BE2C (cell line): ENCODE measurements at regions not wholly inside any gene's neighbourhood (a gene's known extent, or its start where the extent isn't known, plus 50 kb on each side); places are given as distances from the start of the nearest gene placed in this dataset.

Experiments
- DNase-seq: peaks from one replicate; pipeline ENCODE4 v3.0.0-alpha.2; 2020
- H3K27me3 ChIP-seq: fragments of 250-450 bp; sonication (Bioruptor Pico); 2 replicates; pipeline ENCODE4 v1.5.1; 2020; ENCODE audit warnings: mild to moderate bottlenecking
- H3K36me3 ChIP-seq: fragments of 250-450 bp; sonication (Bioruptor Pico); 2 replicates; pipeline ENCODE4 v1.5.1; 2020; ENCODE audit warnings: mild to moderate bottlenecking
- H3K4me1 ChIP-seq: fragments of 250-450 bp; sonication (Bioruptor Pico); 2 replicates; pipeline ENCODE4 v1.5.1; 2020
- H3K4me3 ChIP-seq: 2 replicates; pipeline ENCODE4 v1.5.1; 2011; ENCODE audit warnings: low read depth, low read length
- H3K9me3 ChIP-seq: fragments of 250-450 bp; sonication (Bioruptor Pico); 2 replicates; pipeline ENCODE4 v1.5.1; 2020
- TF ChIP-seq, protein P1 (sequence below): IDR thresholded peaks from 2 replicates; pipeline ENCODE4 v1.5.1; 2012; ENCODE audit warnings: mild to moderate bottlenecking, low read depth, low read length

DNA sequence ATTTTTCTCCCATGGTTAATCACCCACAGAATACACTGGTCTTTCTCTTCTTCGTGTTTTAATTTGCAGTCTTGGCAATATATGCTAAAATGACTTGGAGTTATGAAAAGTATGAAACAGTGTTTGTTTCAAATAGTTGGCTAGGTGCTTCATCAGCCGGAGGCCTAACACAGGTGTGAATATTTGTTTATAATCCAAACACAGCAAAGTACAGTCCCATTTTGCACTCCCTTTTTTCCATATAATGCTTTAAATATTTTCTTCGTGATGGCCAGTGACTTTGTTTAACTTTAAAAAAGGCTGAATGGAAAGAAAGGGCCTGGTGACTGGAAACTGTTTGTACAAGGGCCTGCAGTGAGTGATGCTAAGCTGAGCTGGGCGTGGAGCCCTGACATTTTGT, 219.7 kb upstream of the LRIG1 start:
- TF ChIP-seq, protein P1, sequence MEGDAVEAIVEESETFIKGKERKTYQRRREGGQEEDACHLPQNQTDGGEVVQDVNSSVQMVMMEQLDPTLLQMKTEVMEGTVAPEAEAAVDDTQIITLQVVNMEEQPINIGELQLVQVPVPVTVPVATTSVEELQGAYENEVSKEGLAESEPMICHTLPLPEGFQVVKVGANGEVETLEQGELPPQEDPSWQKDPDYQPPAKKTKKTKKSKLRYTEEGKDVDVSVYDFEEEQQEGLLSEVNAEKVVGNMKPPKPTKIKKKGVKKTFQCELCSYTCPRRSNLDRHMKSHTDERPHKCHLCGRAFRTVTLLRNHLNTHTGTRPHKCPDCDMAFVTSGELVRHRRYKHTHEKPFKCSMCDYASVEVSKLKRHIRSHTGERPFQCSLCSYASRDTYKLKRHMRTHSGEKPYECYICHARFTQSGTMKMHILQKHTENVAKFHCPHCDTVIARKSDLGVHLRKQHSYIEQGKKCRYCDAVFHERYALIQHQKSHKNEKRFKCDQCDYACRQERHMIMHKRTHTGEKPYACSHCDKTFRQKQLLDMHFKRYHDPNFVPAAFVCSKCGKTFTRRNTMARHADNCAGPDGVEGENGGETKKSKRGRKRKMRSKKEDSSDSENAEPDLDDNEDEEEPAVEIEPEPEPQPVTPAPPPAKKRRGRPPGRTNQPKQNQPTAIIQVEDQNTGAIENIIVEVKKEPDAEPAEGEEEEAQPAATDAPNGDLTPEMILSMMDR: no peak
- Histone ChIP-seq H3K27me3 (peaks cover 3% of the 10 kb centered on the region; the same call in 1 of the 2 replicates), H3K4me1 (no peaks in the 10 kb centered on the region), H3K36me3 (no peaks in the 10 kb centered on the region), H3K4me3 (no peak overlapping the region), H3K9me3 (no peaks in the 10 kb centered on the region; the same call in 1 of the 2 replicates)
- no peak for DNase-seq

DNA sequence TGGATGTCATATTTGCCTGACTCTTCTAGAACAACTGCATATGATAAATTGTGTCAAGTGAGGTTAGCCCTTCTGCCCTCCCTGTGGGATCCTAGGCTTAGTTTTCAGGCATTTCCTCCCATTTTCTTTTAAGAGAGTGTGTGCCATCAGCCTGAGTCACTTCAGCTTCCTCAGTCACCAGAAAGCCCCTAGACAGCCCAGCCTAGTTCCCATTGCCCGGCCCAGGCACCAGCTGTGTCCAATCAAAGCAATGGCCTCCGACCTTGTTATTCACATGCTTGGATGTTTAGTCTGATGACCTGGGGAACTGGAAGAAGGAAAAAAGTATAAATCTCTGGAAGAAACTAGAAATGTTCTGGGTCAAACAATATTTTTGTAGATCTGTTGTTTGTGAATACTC, 221.9 kb upstream of the LRIG1 start:
- no peak overlapping the region for H3K4me3 ChIP-seq
- no peak for DNase-seq
- H3K36me3 ChIP-seq: no peaks in the 10 kb centered on the region
- no peaks in the 10 kb centered on the region; the same call in 1 of the 2 replicates for H3K9me3 ChIP-seq
- H3K27me3 ChIP-seq: peaks cover 3% of the 10 kb centered on the region; the same call in 1 of the 2 replicates
- TF ChIP-seq, protein P1: no peak
- no peaks in the 10 kb centered on the region for H3K4me1 ChIP-seq

DNA sequence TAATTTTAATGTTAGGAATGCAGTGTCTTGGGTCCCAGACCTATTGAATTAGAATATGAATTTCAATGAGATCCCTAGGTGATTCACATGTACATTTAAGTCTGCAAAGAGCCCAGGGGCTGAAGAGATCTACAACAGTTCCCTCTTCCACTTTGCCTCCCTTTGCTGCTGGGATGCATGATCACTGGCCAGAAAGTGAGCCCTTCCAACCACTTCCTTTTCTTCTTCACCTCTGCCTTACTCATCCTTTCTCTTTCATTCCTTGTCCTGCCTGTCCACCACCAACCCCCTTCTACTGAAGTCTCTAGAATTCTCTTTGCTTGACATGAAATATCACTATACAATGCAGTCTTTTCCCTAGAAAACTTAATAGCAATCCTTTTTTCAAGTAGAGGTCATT, 222.4 kb upstream of the LRIG1 start:
- Histone ChIP-seq H3K4me3 (no peak overlapping the region), H3K27me3 (peaks cover 3% of the 10 kb centered on the region; the same call in 1 of the 2 replicates), H3K9me3 (no peaks in the 10 kb centered on the region; the same call in 1 of the 2 replicates), H3K4me1 (no peaks in the 10 kb centered on the region), H3K36me3 (no peaks in the 10 kb centered on the region)
- TF ChIP-seq, protein P1: no peak
- no peak for DNase-seq

DNA sequence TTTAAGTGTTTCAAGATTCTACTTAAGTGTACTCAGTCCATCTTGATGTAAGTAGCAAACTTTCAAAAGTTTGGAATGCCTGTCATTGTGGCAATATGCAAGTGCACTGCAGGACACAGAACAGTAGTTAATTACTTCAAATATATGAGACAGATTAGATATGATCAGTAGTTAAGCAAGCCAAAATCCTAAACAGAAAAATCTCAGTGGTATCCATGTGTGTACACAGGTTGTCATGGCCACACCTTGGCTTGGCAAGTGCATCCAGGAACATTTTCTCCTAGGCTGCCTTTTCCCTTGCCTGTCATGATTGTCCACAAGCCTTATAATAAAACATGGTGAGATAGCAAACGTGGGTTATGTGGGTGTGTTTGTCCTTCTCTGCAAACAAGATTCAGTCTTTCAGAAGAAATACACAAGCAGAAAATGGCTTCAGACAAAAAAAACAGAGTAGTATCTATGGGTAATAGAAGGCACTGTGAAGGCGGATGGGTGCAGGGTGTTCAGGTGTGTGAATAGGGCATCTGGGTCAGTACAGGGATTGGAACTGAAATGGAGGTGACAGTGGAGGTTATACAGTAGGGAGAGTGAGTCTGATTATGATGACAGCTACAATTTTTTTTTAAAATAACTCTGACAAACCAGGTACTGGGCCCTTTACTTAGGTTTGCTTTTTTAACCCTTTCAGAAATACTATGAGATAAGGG, 229.0 kb upstream of the LRIG1 start:
- Histone ChIP-seq H3K36me3 (no peaks in the 10 kb centered on the region), H3K9me3 (no peaks in the 10 kb centered on the region), H3K4me3 (no peak overlapping the region), H3K27me3 (no peaks in the 10 kb centered on the region), H3K4me1 (no peaks in the 10 kb centered on the region)
- DNase-seq: no peak
- TF ChIP-seq, protein P1: no peak

DNA sequence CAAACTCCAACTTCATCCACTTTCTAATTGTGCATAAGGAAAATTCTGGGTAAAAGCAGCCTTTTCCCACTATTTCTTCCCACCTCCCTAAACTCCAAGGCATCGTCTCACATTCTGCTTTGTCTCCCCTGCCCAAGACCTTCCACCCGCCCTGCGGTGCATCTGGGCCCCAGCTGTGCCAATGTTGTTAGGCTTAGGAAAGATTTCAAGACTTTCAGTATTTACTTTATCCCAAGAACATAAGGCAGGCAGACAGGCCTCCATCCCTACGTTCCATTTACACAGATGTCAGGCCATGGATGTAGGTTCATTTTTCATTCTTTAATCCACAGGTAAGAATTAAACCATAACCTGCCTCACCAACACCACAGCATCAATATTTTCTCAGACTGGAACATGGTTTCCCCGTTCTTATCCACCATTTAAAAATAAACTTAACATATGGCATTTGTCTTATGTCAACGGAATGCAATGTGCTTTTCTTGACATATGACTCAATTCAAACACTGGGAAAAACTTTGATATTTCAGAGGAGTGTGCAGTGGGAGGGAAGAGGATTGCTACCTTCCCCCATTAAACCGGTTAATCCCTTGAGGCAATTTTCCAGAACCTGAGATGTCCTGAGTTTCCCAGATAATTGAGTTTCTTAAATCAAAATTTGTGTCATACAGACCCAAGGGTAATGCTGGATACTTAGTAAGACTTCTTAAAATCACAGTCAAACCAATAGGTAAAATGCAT, 238.0 kb upstream of the LRIG1 start:
- H3K36me3 ChIP-seq: no peaks in the 10 kb centered on the region
- no peaks in the 10 kb centered on the region for H3K9me3 ChIP-seq

More for the DNA sequence above, 238.0 kb upstream of the LRIG1 start:
- Histone ChIP-seq H3K4me3 (no peak overlapping the region), H3K4me1 (no peaks in the 10 kb centered on the region), H3K27me3 (peaks cover 5% of the 10 kb centered on the region)
- TF ChIP-seq, protein P1: no peak
- DNase-seq: no peak
